ENCODE measurements at regions not wholly inside any gene's neighbourhood (a gene's known extent, or its start where the extent isn't known, plus 50 kb on each side); places are given as distances from the start of the nearest gene placed in this dataset.

GRCh38 chr3:165444745-165445144, 248.6 kb upstream of the SLITRK3 start:
- no peak for DNase-seq

- no peak for DNase-seq
Observed at GRCh38 chr3:165443664-165444063, 247.5 kb upstream of the SLITRK3 start.

GRCh38 chr3:165442061-165442460, 245.9 kb upstream of the SLITRK3 start:
- DNase-seq = no peak

GRCh38 chr3:165440380-165440779, 244.2 kb upstream of the SLITRK3 start:
- DNase-seq = no peak

GRCh38 chr3:165439765-165440164, 243.6 kb upstream of the SLITRK3 start:
- DNase-seq = no peak

GRCh38 chr3:165434516-165434915, 238.3 kb upstream of the SLITRK3 start:
- DNase-seq = no peak

DNA sequence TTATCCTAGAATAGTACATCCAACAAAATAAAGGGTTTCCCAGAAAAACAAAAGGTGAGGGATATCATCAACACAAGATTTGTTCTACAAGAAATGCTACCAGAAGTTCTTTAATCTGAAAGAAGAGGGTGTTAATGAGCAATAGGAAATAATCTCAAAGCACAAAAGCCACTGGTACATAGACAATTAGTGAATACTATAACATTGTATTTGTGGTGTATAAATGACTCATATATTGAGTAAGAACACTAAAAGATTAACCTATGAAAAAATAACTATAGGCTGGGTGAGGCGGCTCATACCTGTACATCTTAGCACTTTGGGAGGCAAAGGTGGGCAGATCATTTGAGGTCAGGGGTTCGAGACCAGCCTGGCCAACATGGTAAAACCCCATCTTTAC, 210.2 kb upstream of the SLITRK3 start:
- DNase-seq = no peak

DNA sequence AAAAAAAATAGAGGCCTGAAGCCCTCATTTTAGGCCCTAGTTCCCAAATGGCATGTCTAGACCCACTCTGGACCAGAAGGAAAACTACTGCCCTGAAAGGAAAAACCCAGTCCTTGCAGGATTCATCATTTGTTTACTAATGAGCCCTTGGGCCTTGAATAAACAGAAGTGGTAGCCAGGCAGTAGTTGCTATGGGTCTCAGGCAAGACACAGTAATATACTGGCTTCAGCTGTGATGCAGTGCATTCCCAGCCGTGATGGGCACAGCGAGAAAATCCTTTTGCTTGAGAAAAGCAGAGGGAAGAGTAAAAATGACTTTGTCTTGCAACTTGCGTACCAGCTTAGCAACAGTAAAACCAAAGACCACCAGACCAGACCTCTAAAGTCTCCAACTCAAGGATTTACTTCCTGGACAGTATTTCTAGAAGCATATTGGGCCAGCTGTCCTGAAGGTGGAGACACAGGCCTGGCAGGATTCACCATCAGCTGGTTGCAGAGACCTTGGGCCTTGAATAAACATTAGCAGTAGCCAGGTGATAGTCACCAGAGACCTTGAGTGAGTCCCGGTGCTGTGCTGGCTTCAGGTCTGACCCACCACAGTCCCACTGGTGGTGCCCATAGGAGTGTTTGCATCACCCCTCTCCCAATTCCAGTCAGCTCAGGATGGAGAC, 208.3 kb upstream of the SLITRK3 start:
- no peak for DNase-seq

DNA sequence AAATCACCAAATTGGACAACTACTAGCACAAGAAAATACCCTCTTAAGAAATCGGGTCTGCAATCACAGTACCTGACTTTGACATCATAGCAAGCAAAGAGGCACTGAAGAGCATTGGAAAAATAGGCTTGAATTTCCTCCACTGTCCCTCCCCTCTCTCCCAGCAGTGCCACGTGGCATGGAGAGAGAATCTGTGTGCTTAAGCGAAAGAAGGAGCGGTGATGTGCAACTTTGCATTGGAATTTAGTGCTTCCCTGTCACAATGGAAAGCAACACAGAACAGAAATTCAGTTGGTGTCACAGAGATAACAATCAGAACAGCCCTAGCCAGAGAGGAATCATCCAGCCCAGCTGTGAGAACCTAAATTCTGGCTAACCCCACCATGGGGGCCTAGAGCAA, 207.5 kb upstream of the SLITRK3 start:
- no peak for DNase-seq

GRCh38 chr3:165395188-165395587, 199.0 kb upstream of the SLITRK3 start:
- DNase-seq = no peak

DNA sequence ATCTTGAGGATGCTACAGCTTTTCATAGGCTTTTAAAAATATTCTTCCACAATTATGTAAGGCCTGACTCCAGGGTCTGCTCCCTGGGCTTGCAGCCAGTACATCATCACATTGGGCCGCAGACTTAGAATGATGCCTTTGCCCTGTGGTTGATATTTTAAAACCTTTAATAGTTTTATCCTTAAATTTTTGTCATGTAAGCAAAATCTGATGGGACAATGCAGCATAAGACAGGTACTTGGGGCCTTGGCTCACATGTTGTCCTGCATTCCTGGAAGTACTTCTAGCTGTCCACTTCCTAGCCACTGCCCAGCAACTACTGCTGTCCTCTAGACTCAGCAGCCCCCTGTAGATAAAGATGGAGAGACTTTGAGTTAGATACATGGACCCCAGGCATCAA, 197.3 kb upstream of the SLITRK3 start:
- DNase-seq = no peak

GRCh38 chr3:165390166-165390565, 194.0 kb upstream of the SLITRK3 start:
- no peak for DNase-seq

DNA sequence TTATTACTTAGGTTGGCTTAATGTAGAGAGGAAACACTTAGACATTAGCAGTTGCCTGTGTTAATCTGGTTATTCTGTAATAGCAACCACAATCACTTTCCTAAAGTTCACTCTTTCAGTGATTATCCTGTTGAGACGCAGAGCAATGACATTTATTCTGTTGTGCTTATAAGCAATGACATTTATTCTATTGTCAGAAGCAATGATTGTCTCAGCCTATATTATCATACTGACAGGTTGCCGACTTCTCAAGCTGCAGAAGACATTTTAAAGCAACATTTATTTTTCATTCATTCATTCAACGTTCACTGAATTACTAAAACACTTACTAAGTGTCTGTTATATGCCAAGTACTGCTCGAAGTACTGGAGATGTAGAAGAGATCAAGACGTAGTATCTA, 193.5 kb upstream of the SLITRK3 start:
- no peak for DNase-seq

DNA sequence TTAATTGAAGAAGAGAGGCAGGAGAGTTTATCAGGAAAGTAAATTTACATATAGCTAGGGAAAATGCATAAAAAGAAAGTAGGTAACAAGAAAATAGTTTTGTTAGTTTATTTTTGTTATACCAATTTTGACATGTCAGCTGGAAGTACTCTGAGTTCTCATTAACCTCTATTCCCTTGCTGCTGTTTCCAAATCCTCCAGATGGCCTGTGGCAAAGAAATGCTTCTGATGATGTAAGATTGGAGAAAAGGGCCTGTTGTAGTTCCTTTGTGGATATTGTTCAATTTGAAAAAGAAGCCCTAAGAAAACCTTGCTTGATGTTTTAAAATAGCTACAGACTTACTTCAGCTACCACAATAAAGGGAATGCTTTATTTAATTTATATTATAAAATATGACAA, 192.9 kb upstream of the SLITRK3 start:
- no peak for DNase-seq

GRCh38 chr3:165383381-165383780, 187.2 kb upstream of the SLITRK3 start:
- no peak for DNase-seq

DNA sequence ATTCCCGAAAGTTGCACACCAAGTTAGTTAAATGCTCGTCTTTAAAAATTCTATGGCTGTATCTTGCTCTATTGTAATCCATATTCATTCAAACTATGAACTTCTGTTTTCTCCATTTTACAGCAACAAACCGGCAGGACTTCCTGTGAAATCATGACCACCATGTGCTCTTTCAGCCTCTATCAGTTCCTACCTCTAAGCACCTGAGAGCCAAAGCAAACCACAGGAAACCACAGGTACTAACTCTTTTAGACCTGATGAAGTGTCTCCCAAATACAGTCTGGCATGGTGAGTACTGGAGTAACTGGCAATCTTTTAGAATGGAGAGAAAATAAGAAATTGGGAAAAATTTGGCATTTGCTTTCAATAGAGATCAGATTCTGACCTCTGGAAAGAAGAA, 186.5 kb upstream of the SLITRK3 start:
- no peak for DNase-seq

- no peak for DNase-seq
Observed at GRCh38 chr3:165378761-165379160, 182.6 kb upstream of the SLITRK3 start.

- DNase-seq = no peak
Observed at GRCh38 chr3:165359005-165359404, 162.8 kb upstream of the SLITRK3 start.

DNA sequence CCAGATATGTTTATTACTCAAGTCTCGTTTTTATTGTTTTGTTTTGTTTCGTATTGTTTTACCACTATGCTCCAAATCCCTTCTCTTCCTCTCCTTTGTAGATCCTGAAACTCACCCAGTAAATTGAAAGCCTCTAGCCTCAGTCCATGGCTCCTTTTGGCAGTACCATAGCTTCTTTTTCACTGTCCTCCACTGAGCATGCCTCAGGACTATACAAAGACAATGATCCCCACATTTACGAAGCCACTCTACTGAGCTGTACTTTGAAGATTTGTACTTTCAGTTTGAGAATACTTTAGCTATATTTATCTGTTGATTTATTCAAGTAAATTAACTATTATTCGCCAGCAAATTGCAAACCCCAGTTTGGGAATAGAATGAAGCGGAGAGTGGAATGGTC, 159.1 kb upstream of the SLITRK3 start:
- no peak for DNase-seq

- no peak for DNase-seq
Observed at GRCh38 chr3:165347526-165347925, 151.3 kb upstream of the SLITRK3 start.

GRCh38 chr3:165346503-165346902, 150.3 kb upstream of the SLITRK3 start:
- no peak for DNase-seq

DNA sequence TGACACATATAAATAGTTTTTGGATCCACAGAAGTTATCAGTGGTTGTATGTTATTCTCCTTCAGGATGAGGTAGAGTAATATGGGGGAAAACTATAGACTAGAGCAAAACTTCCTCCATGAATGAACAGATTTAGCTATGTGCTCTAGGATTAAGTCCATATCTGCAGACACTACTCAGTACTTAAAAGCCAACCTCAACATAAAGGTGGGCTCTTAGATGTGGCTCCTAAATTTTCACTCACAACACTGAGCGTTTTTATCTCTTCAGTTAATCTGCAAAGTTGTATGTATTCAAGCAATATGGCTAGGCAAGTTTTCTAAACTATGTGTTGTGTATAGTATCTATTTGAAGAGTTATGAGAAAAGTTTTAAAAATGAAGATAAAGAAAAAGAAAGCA, 147.0 kb upstream of the SLITRK3 start:
- DNase-seq = no peak

DNA sequence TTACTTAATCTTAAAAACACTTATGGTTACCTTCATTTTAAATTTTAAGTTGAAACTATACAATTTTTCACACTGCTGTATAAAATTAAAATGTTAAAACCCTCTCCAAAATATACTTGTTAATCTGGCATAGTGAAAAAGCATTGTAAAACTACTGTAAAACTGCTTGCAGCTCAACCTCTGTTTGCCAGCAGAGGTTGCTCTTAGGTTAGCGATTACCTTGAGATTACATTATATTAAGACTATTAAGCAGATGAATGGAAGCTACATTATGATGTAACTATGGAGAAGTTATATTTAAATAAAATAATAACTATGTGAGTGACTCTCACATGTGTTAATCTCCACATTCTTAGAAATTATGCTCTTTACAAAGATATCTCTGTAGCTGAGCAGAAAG, 143.6 kb upstream of the SLITRK3 start:
- no peak for DNase-seq

- DNase-seq = no peak
Observed at GRCh38 chr3:165336786-165337185, 140.6 kb upstream of the SLITRK3 start.

Measured in kidney glomerular epithelial cell (primary cell).